Muscle of leg (tissue), 3 donors: ENCODE measurements at regions not wholly inside any gene's neighbourhood (a gene's known extent, or its start where the extent isn't known, plus 50 kb on each side); places are given as distances from the start of the nearest gene placed in this dataset.

ENCODE experiments used
- DNase-seq: peaks from one replicate; pipeline ENCODE4 v3.0.0; 2013
- H3K27ac ChIP-seq: one replicate; pipeline ENCODE4 v1.5.1; 2013; ENCODE audit warnings: mild to moderate bottlenecking, low read length, control low read depth
- H3K27me3 ChIP-seq: one replicate; pipeline ENCODE4 v1.6.1; 2013; ENCODE audit warnings: low read length; ENCODE audit not compliant: control insufficient read depth, insufficient read depth
- H3K36me3 ChIP-seq: one replicate; pipeline ENCODE4 v1.6.1; 2013; ENCODE audit warnings: low read length; ENCODE audit not compliant: control insufficient read depth, insufficient read depth
- H3K4me1 ChIP-seq: one replicate; pipeline ENCODE4 v1.6.1; 2013; ENCODE audit warnings: low read length; ENCODE audit not compliant: control insufficient read depth, insufficient read depth
- H3K4me3 ChIP-seq: one replicate; pipeline ENCODE4 v1.5.1; 2013; ENCODE audit warnings: low read length, control low read depth
- H3K9me3 ChIP-seq: replicated peaks from 2 replicates; pipeline ENCODE4 v1.6.1; 2013; ENCODE audit warnings: low read depth, low read length; ENCODE audit not compliant: control insufficient read depth
- WGBS: methylation state at CpG from one replicate; pipeline ENCODE4 v1.1.5; 2013; ENCODE audit warnings: missing lambda C conversion rate; ENCODE audit not compliant: insufficient coverage; 5-methylcytosine and 5-hydroxymethylcytosine counted together

DNA sequence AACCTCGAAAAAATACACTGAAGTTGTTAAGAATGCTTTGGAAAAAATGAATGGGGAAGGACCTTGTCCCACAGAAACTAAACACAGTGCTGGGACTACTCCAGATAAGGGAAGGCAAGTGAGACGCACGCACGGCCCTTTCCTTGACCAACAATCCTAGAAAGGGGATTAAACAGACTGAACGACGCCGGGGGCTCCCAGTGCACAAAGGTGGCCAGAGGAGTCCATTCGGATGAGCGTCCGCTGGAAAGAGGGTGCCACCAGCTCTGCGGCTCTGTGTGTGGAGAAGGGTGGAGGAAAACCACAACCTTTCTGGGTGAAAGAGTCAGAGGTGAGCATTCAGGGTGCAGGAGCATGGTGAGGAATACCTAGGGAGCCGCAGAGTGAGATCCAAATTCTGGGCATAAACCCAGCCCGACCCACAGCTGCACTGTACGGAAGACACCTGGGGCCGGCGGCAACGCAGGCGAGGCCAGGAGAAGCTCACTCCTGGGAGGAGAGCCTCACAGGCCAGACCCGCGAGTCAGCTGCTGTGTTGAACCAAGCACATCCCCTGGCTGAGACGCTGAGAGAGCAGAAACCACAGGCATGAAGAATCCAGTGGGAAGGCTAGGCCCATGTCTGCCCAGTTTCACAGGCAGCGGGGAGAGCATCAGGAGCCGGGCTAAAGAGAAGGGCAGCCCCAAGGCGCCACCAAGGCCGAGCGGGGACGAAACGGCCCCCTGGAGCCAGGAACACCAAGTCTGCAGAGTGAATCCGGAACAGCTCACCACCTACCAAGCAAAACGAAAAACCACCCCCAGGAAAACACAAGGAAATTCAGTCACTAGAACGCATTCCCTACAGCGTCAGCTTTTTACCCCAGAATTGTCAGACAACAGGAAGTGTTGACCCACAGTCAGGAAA lies 177.1 kb downstream of the BRD1 start:
- no peak overlapping the region for H3K27ac ChIP-seq
- H3K27me3 ChIP-seq: peaks cover 10% of the 10 kb centered on the region
- H3K4me1 ChIP-seq: no peaks in the 10 kb centered on the region
- 85% methylated on average over 22 of the region's 32 CpGs for WGBS
- H3K36me3 ChIP-seq: no peaks in the 10 kb centered on the region
- H3K4me3 ChIP-seq: no peak overlapping the region
- H3K9me3 ChIP-seq: no peaks in the 10 kb centered on the region
- DNase-seq: no peak

DNA sequence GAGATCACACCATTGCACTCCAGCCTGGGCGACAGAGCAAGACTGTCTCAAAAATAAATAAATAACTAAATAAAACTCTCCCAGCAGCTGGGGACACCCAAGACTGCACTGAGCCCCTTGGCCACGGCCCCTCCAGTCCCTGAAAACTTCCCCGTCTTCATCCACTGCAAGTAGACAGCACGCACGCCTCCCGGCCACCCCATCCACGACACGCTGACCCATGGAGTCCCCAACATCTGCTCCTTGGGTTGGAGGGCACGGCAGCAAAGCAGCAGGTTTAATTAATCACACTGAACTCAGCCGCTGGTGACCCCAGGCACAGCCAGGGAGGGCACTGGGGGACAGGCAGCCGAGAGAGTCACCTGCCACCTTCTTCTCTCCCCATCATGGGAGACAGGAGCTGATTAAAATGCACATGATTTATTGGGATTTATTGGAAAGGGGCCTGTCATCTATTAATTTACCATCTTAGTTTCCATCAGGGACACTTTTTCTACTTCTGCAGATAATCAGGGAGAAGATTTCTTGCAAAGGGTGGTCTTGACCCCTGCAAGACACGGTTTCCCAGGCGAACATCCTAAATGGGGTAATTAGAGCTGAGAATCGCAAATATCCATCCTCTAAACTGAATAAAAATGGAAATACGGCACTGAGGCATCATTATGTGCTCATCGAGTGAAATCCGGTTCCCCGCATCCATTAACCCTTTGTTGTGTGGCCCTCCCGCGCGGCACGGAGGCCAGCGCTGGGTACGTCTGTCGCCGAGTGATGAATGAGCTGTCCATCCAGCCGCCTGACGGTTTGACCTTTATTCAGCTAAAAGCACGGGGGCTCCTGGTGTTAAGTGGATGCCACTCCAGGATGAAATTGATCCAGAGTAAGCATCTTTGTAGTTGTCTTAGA lies 178.3 kb downstream of the BRD1 start:
- 70% methylated on average over 23 of the region's 29 CpGs for WGBS
- Histone ChIP-seq H3K4me1 (no peaks in the 10 kb centered on the region), H3K27ac (no peak overlapping the region), H3K9me3 (no peaks in the 10 kb centered on the region), H3K27me3 (peaks cover 10% of the 10 kb centered on the region), H3K36me3 (no peaks in the 10 kb centered on the region), H3K4me3 (no peak overlapping the region)
- DNase-seq: no peak

DNA sequence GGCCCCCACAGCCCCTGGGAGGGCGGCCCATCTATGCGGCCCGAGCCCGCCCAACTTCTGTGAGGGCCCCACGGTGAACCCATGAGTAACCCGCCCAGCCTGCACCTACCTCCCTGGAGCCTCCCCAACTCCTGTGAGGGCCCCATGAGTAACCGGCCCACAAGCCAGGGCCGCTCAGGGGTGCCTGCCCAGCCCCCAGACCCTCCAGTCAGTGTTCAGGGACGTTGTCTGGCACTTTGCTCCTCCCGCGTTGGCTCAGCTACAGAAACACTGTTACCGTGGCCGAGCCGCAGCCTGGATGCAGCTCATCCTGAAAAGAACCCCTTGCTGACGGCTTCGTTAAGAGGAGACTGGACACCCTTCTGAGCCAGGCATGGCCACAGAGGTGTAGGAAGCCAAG lies 179.6 kb downstream of the BRD1 start:
- no peak overlapping the region for H3K27ac ChIP-seq
- no peaks in the 10 kb centered on the region for H3K9me3 ChIP-seq
- WGBS: 76% methylated on average over 15 of the region's 16 CpGs
- DNase-seq: no peak
- H3K4me3 ChIP-seq: no peak overlapping the region
- no peaks in the 10 kb centered on the region for H3K4me1 ChIP-seq
- peaks cover 10% of the 10 kb centered on the region for H3K27me3 ChIP-seq
- no peaks in the 10 kb centered on the region for H3K36me3 ChIP-seq

DNA sequence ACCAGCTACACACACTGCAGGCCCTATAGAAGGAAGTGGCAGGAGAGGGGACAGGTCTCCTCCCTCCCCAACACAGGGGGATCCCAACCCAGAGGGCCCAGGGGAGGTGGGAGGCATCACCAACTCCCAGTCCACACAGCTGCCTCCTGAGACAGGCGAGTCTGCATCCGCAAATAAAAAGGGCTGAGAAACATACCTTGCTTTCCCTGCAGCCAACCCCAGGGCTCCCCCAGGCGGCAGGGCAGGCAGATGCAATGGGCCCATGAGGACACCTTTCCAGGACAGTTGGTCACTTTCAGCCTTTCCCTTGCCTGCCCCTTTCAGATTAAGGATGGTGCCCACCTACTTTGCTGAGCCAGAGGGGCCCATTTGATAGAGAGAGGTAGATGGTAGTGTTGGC lies 180.0 kb downstream of the BRD1 start:
- Histone ChIP-seq H3K27me3 (peaks cover 10% of the 10 kb centered on the region), H3K9me3 (no peaks in the 10 kb centered on the region), H3K36me3 (no peaks in the 10 kb centered on the region), H3K4me1 (no peaks in the 10 kb centered on the region), H3K4me3 (no peak overlapping the region), H3K27ac (no peak overlapping the region)
- no peak for DNase-seq
- WGBS: 55% methylated on average over 3 of the region's 3 CpGs

DNA sequence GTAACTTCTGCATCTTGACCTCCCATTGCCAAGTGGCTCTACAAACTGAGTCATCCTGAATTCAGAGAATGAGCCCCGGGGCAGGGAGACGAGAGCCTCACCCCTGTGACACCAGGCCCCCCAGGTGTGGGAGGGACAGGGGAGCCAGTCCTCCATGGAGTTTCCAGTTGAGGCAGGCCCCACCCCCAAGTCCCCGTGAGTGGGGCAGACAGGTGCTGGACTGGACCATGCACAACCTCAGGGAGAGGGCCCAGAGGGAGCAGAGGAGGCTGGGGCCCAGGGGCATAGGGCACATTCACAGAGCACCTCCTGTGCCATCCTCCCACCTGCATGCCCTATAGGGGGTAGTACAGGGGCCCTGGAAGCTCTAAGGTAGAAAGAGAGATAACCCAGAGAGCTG lies 180.8 kb downstream of the BRD1 start:
- Histone ChIP-seq H3K9me3 (no peaks in the 10 kb centered on the region), H3K4me3 (no peak overlapping the region), H3K27ac (no peak overlapping the region), H3K36me3 (no peaks in the 10 kb centered on the region), H3K4me1 (no peaks in the 10 kb centered on the region), H3K27me3 (peaks cover 10% of the 10 kb centered on the region)
- 60% methylated on average over 3 of the region's 3 CpGs for WGBS
- DNase-seq: no peak

DNA sequence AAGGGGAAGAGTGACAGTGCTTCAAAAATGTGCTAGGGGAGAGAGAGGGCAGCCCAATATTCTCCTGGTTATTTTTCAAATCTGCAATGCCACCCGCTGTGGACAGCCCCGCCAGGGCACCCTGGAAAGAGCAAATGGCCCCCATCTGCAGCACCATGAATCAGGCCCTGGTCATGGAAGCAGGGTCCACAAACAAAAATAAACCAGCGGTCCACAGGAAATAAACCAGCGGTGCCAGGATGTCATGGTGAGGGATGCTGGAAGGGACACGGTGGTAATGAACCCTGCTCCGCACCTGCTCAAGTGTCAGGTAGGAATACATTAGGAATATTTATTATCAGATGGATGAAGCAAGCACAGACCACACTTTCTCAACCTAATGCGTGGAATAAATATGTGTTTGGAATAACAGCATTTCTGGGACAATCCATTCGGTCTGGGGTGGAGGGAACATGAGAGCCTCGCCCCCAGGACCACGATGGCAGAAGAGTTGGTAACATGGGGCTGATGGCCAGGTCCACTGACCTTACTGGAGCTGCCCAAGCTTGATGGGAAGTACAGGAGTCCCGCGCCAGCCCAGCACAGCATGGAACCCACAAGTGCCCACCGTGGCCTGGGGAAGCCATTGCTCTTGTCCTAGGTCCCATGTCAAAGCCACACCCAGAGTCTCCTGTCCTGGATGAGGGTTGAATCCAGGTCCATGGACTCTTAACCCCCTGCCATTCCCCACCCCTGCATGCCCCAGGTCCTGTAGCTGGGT lies 181.7 kb downstream of the BRD1 start:
- 90% methylated on average over 8 of the region's 13 CpGs for WGBS

DNA sequence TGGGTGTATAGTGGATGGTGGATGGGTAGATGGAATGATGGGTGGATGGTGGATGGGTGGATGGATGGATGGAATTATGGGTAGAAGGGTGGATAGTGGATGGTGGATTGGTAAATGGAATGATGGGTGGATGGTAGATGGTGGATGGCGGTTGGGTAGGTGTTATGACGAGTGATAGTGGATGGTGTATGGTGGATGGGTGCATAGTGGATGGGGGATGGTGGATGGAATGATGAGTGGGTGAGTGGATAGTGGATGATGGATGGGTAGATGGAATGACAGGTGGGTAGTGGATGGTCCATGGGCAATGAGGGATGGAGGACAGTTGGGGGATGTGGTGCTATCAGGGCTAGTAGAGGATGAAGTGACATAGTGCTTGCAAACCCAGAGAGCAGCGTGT lies 182.4 kb downstream of the BRD1 start:
- Histone ChIP-seq H3K27me3 (peaks cover 4% of the 10 kb centered on the region), H3K4me1 (no peaks in the 10 kb centered on the region), H3K9me3 (no peaks in the 10 kb centered on the region), H3K36me3 (no peaks in the 10 kb centered on the region), H3K27ac (no peak overlapping the region), H3K4me3 (no peak overlapping the region)
- no peak for DNase-seq
- 98% methylated on average over 2 of the region's 3 CpGs for WGBS

More for the DNA sequence above, 181.7 kb downstream of the BRD1 start:
- Histone ChIP-seq H3K27ac (no peak overlapping the region), H3K4me1 (no peaks in the 10 kb centered on the region), H3K27me3 (peaks cover 10% of the 10 kb centered on the region), H3K36me3 (no peaks in the 10 kb centered on the region), H3K9me3 (no peaks in the 10 kb centered on the region), H3K4me3 (no peak overlapping the region)
- DNase-seq: no peak

DNA sequence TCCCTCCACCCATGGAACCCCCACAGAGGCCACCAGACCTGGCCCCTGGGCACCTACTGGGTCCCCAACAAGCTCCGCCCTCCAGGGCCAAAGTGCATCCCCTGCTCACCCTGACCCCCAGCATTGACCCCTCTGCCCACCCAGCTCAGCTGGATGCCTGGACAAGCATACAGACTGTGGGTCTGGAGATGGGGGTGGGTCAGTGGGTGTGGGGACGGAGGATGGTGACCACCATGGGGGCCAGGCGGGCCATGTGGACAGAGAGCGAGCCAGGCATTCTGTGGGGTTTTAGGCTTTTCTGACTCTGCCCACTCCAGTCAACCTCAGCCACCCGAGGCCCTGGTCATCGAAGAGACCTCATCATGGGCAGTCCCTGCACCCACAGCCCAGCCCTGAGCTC lies 183.7 kb downstream of the BRD1 start:
- Histone ChIP-seq H3K36me3 (no peaks in the 10 kb centered on the region), H3K4me3 (no peak overlapping the region), H3K4me1 (no peaks in the 10 kb centered on the region), H3K27me3 (no peaks in the 10 kb centered on the region), H3K9me3 (no peaks in the 10 kb centered on the region), H3K27ac (no peak overlapping the region)
- DNase-seq: no peak
- no CpG with 5 or more reads among the region's 6 CpGs for WGBS

DNA sequence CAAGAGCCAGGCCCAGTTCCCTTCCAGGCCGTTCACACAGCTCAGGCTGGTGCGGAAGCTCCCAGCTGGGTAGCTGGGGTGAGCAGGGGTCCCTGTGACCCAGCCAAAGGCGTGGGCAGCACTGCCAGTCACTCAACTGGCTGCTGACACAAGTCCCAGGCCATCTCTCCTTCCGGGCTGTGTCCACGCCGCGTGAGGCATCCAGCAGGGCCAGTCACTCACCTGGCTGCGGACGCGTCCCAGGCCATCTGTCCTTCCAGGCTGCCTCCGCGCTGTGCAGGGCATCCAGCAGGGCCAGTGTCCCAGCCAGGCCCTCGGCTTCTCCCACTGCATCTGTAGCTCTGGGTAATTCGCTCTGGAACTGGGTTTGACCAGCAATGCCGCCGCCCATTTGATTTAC lies 184.2 kb downstream of the BRD1 start:
- WGBS: 84% methylated on average over 16 of the region's 16 CpGs
- no peak overlapping the region for H3K27ac ChIP-seq
- no peaks in the 10 kb centered on the region for H3K9me3 ChIP-seq
- no peak for DNase-seq
- H3K36me3 ChIP-seq: no peaks in the 10 kb centered on the region
- H3K27me3 ChIP-seq: no peaks in the 10 kb centered on the region
- no peak overlapping the region for H3K4me3 ChIP-seq
- peaks cover 3% of the 10 kb centered on the region for H3K4me1 ChIP-seq

DNA sequence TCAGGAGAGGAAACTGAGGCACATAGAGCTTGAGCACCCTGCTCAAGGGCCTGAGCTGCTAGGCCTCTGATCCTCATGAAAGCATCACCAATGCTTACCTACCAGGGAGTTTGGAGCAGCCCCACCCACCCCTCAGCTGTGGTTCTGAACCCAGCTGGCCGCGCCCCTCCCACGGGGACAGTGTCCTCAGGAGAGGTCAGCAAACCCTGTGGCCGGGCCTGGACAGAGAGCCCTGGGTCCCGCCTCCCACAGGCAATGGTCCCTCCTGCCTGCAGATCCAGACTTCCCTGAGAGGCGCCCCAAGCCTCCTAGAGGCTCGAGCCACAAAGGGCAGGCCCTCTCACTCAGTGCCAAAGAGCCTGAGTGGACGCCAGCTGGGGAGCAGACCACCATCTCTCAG lies 184.9 kb downstream of the BRD1 start:
- 63% methylated on average over 8 of the region's 8 CpGs for WGBS
- no peak overlapping the region for H3K4me3 ChIP-seq
- H3K27me3 ChIP-seq: no peaks in the 10 kb centered on the region
- H3K4me1 ChIP-seq: peaks cover 4% of the 10 kb centered on the region
- no peak overlapping the region for H3K27ac ChIP-seq
- no peaks in the 10 kb centered on the region for H3K36me3 ChIP-seq
- no peaks in the 10 kb centered on the region for H3K9me3 ChIP-seq
- no peak for DNase-seq
